Stimulated activated CD8-positive, alpha-beta memory T cell treated with anti-CD3 and anti-CD28 coated beads, Interleukin-15, amount 100 ng/mL, for 48 hours (primary cell): ENCODE measurements at regions not wholly inside any gene's neighbourhood (a gene's known extent, or its start where the extent isn't known, plus 50 kb on each side); places are given as distances from the start of the nearest gene placed in this dataset.

Experiments used
- DNase-seq, 2 donors: peaks; one replicate each; pipeline ENCODE4 v3.0.0-alpha.2; 2020; ENCODE audit warnings: low read depth in 2 of 2

- no peak for DNase-seq
Measured at GRCh38 chr6:170135821-170136471, 154.9 kb downstream of the DLL1 start.

- DNase-seq, result no peak
Measured at GRCh38 chr6:170135461-170135820, 155.4 kb downstream of the DLL1 start.

- no peak for DNase-seq
Measured at GRCh38 chr6:170134471-170135440, 156.1 kb downstream of the DLL1 start.

- DNase-seq, result no peak
Measured at GRCh38 chr6:170134031-170134470, 156.8 kb downstream of the DLL1 start.

- no peak for DNase-seq
Measured at GRCh38 chr6:170132561-170132991, 158.3 kb downstream of the DLL1 start.

- no peak for DNase-seq
Measured at GRCh38 chr6:170132011-170132521, 158.8 kb downstream of the DLL1 start.

GRCh38 chr6:170131351-170131750 lies 159.5 kb downstream of the DLL1 start:
- DNase-seq, result no peak

- no peak for DNase-seq
Measured at GRCh38 chr6:170130771-170131241, 160.1 kb downstream of the DLL1 start.

- DNase-seq, result no peak
Measured at GRCh38 chr6:170130201-170130621, 160.7 kb downstream of the DLL1 start.

- DNase-seq, result no peak
Measured at GRCh38 chr6:170129691-170130171, 161.1 kb downstream of the DLL1 start.

- no peak for DNase-seq
Measured at GRCh38 chr6:170128811-170129681, 161.8 kb downstream of the DLL1 start.

- DNase-seq, result no peak
Measured at GRCh38 chr6:170128346-170128745, 162.5 kb downstream of the DLL1 start.

- no peak for DNase-seq
Measured at GRCh38 chr6:170127151-170127550, 163.7 kb downstream of the DLL1 start.

- no peak for DNase-seq
Measured at GRCh38 chr6:170125456-170126300, 165.2 kb downstream of the DLL1 start.

GRCh38 chr6:170124836-170125235 lies 166.0 kb downstream of the DLL1 start:
- DNase-seq, result no peak

- DNase-seq, result no peak
Measured at GRCh38 chr6:170124150-170124549, 166.7 kb downstream of the DLL1 start.

- DNase-seq, result no peak
Measured at GRCh38 chr6:170122651-170123050, 168.2 kb downstream of the DLL1 start.

- no peak for DNase-seq
Measured at GRCh38 chr6:170117111-170117972, 173.5 kb downstream of the DLL1 start.

GRCh38 chr6:170116636-170117035 lies 174.2 kb downstream of the DLL1 start:
- DNase-seq, result no peak
